ENCODE measurements at regions not wholly inside any gene's neighbourhood (a gene's known extent, or its start where the extent isn't known, plus 50 kb on each side); places are given as distances from the start of the nearest gene placed in this dataset.

- TF ChIP-seq POLR2A (IDR thresholded peaks at IDR 0.05) (no peak), POLR2AphosphoS5 (IDR thresholded peaks at IDR 0.05) (no peak), EP300 (IDR thresholded peaks at IDR 0.05) (no peak)
- TF ChIP-seq, protein P1, sequence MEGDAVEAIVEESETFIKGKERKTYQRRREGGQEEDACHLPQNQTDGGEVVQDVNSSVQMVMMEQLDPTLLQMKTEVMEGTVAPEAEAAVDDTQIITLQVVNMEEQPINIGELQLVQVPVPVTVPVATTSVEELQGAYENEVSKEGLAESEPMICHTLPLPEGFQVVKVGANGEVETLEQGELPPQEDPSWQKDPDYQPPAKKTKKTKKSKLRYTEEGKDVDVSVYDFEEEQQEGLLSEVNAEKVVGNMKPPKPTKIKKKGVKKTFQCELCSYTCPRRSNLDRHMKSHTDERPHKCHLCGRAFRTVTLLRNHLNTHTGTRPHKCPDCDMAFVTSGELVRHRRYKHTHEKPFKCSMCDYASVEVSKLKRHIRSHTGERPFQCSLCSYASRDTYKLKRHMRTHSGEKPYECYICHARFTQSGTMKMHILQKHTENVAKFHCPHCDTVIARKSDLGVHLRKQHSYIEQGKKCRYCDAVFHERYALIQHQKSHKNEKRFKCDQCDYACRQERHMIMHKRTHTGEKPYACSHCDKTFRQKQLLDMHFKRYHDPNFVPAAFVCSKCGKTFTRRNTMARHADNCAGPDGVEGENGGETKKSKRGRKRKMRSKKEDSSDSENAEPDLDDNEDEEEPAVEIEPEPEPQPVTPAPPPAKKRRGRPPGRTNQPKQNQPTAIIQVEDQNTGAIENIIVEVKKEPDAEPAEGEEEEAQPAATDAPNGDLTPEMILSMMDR (IDR thresholded peaks at IDR 0.05): no peak
Observed at GRCh38 chr15:70411143-70411863, 313.6 kb upstream of the TLE3 start.

Measured in stomach (tissue), 4 donors.